GM12864 (cell line): ENCODE measurements at regions not wholly inside any gene's neighbourhood (a gene's known extent, or its start where the extent isn't known, plus 50 kb on each side); places are given as distances from the start of the nearest gene placed in this dataset.

Experiments used
- DNase-seq: peaks from one replicate; pipeline ENCODE4 v3.0.0-alpha.2; 2011; ENCODE audit warnings: low read depth
- H3K4me3 ChIP-seq: 2 replicates; pipeline ENCODE4 v1.5.1; 2011; ENCODE audit warnings: mild to moderate bottlenecking, low read depth, low read length, control low read depth
- CTCF ChIP-seq: IDR thresholded peaks from 2 replicates; pipeline ENCODE4 v1.5.1; 2011; ENCODE audit warnings: low read depth, mild to moderate bottlenecking, moderate library complexity, low read length, control low read depth, inconsistent platforms; ENCODE audit errors: missing control alignments

- TF ChIP-seq CTCF, result no peak
- no peak for DNase-seq
- H3K4me3 ChIP-seq, result no peak overlapping the region
These were observed 216.0 kb downstream of the FOXL1 start for GRCh38 chr16:86794216-86794864.

GRCh38 chr16:86797700-86798099 is 219.4 kb downstream of the FOXL1 start:
- no peak overlapping the region for H3K4me3 ChIP-seq
- DNase-seq, result no peak
- TF ChIP-seq CTCF, result no peak

GRCh38 chr16:86798247-86799041 is 220.1 kb downstream of the FOXL1 start:
- no peak overlapping the region for H3K4me3 ChIP-seq
- no peak for TF ChIP-seq CTCF
- DNase-seq, result no peak

GRCh38 chr16:86799367-86799766 is 221.0 kb downstream of the FOXL1 start:
- no peak overlapping the region for H3K4me3 ChIP-seq
- TF ChIP-seq CTCF, result no peak
- DNase-seq, result no peak

GRCh38 chr16:86800894-86801293 is 222.5 kb downstream of the FOXL1 start:
- H3K4me3 ChIP-seq, result no peak overlapping the region
- TF ChIP-seq CTCF, result no peak
- no peak for DNase-seq

GRCh38 chr16:86802013-86802412 is 223.7 kb downstream of the FOXL1 start:
- TF ChIP-seq CTCF, result no peak
- H3K4me3 ChIP-seq, result no peak overlapping the region
- DNase-seq, result no peak
